ENCODE measurements at regions not wholly inside any gene's neighbourhood (a gene's known extent, or its start where the extent isn't known, plus 50 kb on each side); places are given as distances from the start of the nearest gene placed in this dataset.
"Not testable (repeated sequence)": the region's sequence is repeated elsewhere in the genome, so short reads cannot be mapped to it uniquely, and the experiment has no call there.

DNA sequence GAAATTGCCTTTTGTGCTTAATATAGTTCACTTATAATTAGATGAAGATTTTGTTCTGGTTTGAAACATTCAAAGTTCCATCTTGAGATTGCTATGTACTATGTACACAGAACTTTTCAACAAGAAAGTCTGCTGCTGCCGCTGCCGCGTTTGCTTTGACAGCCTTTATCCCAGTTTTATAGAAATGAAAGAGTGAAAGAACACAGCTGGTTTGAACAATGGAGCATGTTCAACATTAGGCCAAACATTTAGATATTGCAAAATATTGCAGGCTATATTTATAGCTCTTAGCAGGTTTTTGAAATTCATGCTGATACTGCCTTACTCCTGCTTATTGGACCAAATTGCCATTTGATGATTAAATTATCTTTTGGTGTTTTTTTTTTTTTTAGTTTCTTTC, 299.8 kb upstream of the PRKD1 start:
- no peak for DNase-seq

- no peak for DNase-seq
These were observed 300.2 kb upstream of the PRKD1 start for GRCh38 chr14:30227876-30228275.

GRCh38 chr14:30230719-30231118, 303.1 kb upstream of the PRKD1 start:
- no peak for DNase-seq

DNA sequence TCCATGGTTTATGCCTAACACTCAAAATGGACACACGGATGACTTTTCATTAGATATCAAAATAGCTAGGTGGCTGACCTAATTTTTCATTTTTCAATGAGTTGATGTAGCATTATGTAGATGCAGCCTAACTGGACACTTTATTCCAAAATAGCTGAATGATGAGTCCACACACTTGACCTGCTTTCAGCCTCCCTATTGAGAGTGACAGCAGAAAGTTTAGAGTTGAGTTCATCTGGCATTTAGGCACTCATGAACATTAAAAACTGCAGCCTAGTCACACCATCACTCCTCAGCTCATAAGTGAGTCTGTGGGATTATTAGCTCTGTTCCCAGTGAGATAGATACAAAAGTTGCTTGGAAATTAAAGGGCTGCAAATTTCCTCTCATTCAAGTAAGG, 307.3 kb upstream of the PRKD1 start:
- DNase-seq = no peak

DNA sequence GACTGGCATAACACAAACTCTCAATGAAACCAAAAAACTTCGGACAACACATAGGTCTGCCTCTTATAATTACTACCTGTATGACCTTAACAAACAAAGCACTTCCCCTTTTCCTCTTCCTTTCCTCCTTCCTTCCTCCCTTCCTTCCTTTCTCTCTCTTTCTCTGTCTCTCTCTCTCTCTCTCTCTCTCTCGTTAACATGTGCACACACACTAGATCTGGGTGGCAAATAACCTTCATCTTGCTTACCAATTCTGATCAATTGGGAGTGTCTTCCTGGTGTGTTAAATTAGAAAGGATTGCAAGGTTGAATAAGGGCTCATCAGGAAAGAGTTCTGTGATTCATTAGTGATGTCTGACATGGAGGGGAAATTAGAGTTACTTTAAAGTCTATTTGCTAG, 307.8 kb upstream of the PRKD1 start:
- DNase-seq = no peak

DNA sequence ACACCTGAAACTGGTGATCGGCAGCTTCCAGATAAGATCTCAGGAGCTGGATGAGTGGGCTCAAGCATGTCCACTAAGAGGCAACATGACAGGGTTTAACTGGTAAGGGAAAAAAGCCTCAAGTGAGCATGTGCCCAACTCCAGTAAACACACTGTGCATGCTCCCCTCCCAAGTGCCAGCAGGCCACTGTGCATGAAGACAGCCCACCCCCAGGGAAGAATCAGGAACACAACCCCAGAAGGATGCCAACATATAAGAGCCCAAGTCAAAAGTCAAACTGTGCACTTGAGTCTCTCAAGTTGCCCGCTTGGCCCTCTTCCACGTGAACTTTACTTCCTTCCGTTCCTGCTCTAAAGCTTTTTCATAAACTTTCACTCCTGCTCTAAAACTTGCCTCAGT, 311.3 kb upstream of the PRKD1 start:
- DNase-seq = no peak

DNA sequence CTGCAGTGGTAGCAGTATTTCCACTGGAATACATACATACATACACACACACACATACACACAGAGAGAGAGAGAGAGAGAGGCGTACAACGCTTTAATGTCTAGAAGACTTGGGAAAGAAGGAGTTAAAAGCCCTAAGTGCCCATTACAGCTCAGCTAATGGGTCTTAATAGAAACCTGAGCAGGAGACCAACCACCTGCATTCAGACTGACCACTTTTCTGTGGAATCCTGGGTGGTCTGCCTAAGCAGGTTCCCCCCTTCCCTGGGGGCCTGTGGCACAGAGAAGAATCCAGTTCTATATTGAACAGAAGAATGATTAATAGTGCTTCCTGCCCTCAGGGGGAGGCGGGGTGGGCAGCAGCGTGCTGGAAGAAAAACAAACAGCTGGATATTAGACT, 312.4 kb upstream of the PRKD1 start:
- DNase-seq = no peak

DNA sequence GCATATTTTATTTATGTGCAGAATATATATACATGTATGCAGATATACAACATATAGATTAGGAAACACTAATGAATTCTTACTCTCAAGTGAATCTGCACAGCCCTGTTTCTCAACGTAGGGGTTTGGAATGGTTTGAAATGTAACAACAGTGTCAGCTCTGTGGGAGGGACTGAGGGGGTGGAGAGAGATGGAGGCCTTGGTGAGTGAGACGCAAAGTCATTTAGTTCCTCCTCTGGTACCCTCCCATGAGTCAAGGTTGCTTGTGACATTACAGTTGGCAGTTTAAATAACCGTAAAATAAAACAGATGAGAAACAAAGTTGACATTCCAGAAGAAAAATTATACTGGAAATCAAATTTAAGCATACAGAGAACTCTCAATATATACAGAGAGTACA, 313.0 kb upstream of the PRKD1 start:
- no peak for DNase-seq

DNA sequence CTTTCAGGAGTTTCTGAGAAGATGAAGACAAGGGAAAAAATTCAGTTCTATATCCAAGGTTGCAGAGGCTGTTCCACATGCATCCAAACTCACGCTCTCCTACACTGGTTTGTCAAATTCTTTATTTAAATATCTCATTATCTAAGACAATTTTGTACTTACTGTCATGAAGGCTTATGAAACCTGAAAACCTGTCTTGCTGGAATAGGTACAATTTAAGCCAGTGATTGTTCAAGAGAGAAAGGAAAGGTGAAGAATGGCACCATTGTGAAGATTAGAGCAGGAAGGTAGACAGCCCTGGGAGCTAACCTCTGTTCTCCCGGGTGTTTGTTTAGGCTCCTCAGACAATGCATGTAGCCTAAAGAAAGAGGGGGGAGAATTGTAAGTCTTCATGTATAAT, 315.1 kb upstream of the PRKD1 start:
- no peak for DNase-seq

DNA sequence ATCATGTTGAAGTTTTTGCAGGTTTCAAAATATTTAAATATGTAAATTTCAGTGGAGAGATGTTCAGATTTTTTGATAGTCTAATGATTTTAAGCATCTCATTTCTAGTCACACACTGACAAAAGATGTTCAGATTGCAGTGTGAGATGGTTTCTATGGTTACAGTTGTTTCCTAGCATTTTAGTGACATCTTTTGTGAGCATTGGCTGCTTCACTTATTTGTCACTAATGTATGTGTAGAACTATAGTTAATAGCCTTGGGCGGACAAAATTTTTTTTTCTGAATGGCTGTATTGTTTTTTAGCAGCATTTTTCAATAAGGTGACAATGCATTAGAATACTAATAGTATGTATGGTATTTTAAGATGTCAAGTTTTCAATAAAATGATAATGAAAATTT, 315.6 kb upstream of the PRKD1 start:
- DNase-seq = no peak

DNA sequence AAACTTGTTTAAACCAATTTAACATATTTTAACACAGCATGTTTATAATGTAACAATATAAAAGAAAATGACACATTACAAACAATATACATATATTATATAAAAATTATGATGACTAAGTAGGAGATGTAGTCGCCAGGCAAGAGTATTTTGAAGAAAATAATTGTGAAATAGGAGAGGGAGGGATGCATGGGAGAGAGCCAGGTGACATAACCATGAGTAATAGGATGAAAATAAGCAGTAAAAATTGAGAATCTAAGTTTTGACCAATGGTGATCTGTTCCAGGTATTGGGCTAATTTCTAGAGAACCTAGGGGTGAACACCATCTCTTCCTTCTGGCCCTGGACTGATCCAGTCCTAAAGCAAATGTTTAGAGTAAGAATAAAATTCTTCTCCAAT, 315.2 kb upstream of the G2E3 start:
- no peak for DNase-seq

DNA sequence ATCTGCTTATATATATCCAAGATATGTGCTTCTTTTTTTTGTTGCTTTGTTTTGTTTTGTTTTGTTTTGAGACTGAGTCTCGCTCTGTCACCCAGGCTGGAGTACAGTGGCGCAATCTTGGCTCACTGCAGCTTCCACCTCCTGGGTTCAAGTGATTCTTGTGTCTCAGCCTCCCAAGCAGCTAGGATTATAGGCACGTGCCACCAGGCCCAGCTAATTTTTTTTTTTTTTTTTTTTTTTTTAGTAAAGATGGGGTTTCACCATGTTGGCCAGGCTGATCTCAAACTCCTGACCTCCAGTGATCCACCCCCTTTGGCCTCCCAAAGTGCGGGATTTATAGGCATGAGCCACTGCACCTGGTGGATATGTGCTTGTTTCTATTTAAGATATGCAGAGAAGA, 314.6 kb upstream of the G2E3 start:
- not testable (repeated sequence) for DNase-seq

DNA sequence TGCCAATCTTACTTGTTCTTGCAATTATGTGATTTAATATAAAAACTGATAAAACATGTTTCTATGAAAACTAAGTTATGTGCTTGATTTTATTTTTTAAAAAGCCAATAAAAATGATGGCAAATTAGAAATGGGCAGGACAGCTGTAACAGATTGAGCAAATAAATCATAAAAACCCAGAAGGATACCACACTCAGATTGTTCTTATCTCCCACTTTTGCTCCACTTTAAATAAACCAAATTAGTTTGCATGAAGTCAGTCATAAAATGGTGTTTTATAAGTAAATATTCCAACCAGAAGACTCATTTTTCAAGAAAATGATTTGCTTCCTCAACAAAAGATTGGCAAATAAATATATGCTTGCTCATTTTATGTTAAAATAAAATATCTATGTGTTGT, 307.9 kb upstream of the G2E3 start:
- no peak for DNase-seq

DNA sequence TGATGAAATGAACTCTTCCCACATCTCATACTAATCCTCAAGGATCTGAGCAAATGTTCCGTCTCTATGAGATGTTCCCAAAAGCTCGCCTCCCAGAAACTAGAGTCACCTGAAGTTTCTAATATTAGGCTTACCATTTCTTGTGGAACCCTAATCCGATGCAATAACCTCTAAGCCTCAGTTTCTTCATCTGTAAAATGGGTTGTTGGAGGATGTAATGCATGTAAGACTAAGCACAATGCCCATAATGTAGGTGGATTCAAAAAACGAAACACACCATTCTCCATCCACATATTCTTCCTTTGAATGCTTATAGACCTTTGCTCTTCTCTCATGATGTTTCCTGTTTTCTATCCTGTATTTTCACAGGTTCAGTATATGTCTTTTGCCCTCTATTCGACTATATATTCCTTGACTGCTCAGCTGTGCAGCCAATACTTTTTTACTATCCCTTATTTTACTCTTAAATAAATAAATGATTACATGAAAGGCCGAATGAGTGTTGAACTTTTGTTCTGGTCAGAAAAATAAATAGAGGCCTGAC, 307.3 kb upstream of the G2E3 start:
- no peak for DNase-seq

DNA sequence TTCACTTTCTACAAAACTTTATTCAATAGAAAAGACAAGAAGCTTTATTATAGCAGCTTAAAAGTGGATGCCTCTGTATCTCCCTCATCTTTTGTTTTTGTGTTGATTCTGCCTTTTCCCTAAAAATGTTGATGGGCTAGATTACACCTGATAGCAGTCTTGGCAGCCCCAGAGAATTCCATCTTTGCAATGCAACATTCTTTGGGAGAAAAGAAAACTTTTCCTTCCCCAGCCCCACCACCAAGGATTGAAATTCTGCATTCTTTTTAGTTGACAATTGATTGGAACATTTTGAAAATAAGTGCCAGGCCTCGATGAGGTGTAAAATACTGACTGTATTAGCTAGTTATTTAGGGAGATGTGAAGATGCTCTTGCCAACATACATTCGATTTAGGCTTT, 306.8 kb upstream of the G2E3 start:
- DNase-seq = no peak

DNA sequence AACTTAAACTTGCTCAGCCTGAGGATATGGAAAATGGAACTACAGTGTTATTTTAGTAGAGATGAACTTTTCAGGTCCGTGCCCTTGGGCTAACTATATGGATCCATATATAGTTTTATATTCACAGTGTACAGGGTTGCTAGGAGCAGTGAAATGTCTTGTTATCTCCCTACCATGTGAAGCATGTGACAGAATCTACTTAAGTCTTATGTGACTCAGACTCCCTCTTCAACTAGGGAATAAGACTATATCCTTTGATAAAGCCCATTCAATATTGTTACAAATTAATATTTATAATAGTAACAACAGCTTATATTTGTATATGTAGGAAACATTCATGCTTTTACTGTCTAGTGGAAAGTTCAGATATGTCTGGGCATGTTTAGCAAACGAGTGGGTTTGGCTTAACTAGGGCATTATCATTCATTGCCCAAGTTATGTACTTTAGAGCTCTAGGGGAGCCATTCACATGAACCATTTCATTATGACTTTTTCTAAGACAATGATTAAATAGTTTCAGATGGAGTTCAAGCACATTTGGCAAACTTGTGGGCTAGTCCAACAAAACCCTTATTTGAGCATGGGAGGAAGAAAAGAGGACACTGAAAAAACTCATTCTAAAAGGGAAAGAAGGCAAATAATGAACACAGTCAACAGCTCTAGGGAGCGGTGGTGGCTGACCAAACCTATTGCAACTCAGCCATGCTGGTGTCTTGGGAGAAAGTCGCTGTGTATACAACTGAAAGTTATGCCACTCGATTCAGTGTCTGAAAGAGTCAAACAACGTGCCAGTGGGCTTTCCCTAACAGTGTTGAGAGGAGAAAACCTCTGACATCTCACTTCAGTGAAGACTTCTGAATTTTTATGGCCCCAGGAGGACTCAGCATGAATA, 305.9 kb upstream of the G2E3 start:
- DNase-seq = no peak

GRCh38 chr14:30256627-30257026, 302.3 kb upstream of the G2E3 start:
- no peak for DNase-seq

- DNase-seq = no peak
These were observed 300.9 kb upstream of the G2E3 start for GRCh38 chr14:30257946-30258661.

GRCh38 chr14:30260833-30261607, 297.9 kb upstream of the G2E3 start:
- DNase-seq = no peak

DNA sequence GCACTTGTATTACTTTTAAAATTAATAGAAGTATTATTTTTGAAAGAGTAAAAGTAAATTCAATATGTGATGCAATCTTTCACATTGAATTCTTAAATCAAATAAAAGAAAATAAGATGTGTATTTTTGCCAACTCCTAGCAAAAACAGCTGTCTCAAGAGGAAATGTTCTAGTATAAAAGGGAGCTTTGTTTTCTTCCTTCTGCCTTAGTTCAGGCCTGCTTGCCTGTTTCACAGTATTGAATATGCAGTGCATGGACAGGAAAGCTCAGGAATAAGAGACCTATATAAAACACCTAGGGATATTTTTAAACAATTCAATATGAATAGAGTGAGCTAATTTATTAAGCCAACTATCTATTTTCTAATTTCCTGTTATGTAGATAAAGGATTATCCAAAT, 294.8 kb upstream of the G2E3 start:
- no peak for DNase-seq

DNA sequence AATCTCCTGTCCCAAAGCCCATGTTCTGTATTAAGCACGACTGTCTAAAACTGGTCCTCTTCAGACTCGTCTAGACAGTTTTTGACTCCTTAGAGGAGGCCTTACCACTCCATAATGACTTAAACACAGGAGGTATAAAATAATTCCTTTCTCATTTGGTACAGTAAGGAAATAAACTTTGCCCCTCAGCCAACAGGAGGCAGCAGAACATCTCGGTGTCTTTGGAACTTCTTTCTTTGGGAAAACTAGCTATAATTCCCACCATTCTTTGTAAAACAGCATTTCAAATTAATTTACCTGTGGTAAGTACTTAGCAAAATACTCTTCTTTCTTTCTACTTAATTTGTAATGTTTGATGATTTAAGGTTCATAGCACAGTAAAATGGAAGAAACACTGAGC, 292.7 kb upstream of the G2E3 start:
- DNase-seq = no peak

- DNase-seq = no peak
These were observed 291.8 kb upstream of the G2E3 start for GRCh38 chr14:30267141-30267540.
